H9 (cell line): ENCODE measurements at regions not wholly inside any gene's neighbourhood (a gene's known extent, or its start where the extent isn't known, plus 50 kb on each side); places are given as distances from the start of the nearest gene placed in this dataset.

ENCODE experiments used
- DNase-seq: peaks from one replicate; pipeline ENCODE4 v3.0.0-alpha.2; 2017
- H2AFZ ChIP-seq: one replicate; pipeline ENCODE4 v1.6.1; 2013; ENCODE audit warnings: mild to moderate bottlenecking, low read length, control low read depth, moderate library complexity
- H2AK5ac ChIP-seq: 2 replicates; pipeline ENCODE4 v1.6.1; 2013; ENCODE audit warnings: low read length, control low read depth, mixed read lengths; ENCODE audit not compliant: insufficient read length
- H2BK120ac ChIP-seq: one replicate; pipeline ENCODE4 v1.6.1; 2013; ENCODE audit warnings: low read depth, mild to moderate bottlenecking, low read length, control low read depth, inconsistent platforms; ENCODE audit not compliant: poor library complexity, severe bottlenecking
- H2BK12ac ChIP-seq: 2 replicates; pipeline ENCODE4 v1.6.1; 2013; ENCODE audit warnings: low read length, control low read depth, mixed read lengths, low read depth; ENCODE audit not compliant: insufficient read length
- H2BK15ac ChIP-seq: 2 replicates; pipeline ENCODE4 v1.6.1; 2013; ENCODE audit warnings: low read depth, low read length, control low read depth
- H2BK20ac ChIP-seq: one replicate; pipeline ENCODE4 v1.6.1; 2013; ENCODE audit warnings: low read depth, mild to moderate bottlenecking, low read length, control low read depth, inconsistent platforms; ENCODE audit not compliant: poor library complexity, severe bottlenecking
- H2BK5ac ChIP-seq: 2 replicates; pipeline ENCODE4 v1.6.1; 2013; ENCODE audit warnings: low read length, control low read depth, mixed read lengths; ENCODE audit not compliant: insufficient read length
- H3K14ac ChIP-seq: 2 replicates; pipeline ENCODE4 v1.6.1; 2013; ENCODE audit warnings: low read length, control low read depth; ENCODE audit not compliant: insufficient read depth
- H3K18ac ChIP-seq: 2 replicates; pipeline ENCODE4 v1.6.1; 2013; ENCODE audit warnings: low read depth, mild to moderate bottlenecking, mixed read lengths, low read length, control low read depth; ENCODE audit not compliant: insufficient read length
- H3K23ac ChIP-seq: 2 replicates; pipeline ENCODE4 v1.6.1; 2013; ENCODE audit warnings: low read length, control low read depth, mixed read lengths, low read depth; ENCODE audit not compliant: insufficient read length
- H3K23me2 ChIP-seq: 2 replicates; pipeline ENCODE4 v1.6.1; 2013; ENCODE audit warnings: low read depth, mild to moderate bottlenecking, mixed read lengths, low read length, control low read depth; ENCODE audit not compliant: insufficient read length, poor library complexity, severe bottlenecking
- H3K27ac ChIP-seq: 2 replicates; pipeline ENCODE4 v1.5.1; 2013; ENCODE audit warnings: low read length, control low read depth, mixed read lengths, low read depth; ENCODE audit not compliant: insufficient read length
- H3K27me3 ChIP-seq: 2 replicates; pipeline ENCODE4 v1.6.1; 2013; ENCODE audit warnings: low read length, control low read depth, inconsistent platforms; ENCODE audit not compliant: insufficient read depth
- H3K4ac ChIP-seq: 2 replicates; pipeline ENCODE4 v1.6.1; 2013; ENCODE audit warnings: low read depth, mild to moderate bottlenecking, control low read depth, inconsistent platforms, low read length, moderate library complexity
- H3K4me1 ChIP-seq: 2 replicates; pipeline ENCODE4 v1.6.1; 2013; ENCODE audit warnings: low read length, control low read depth, inconsistent platforms; ENCODE audit not compliant: insufficient read depth
- H3K4me2 ChIP-seq: 2 replicates; pipeline ENCODE4 v1.6.1; 2013; ENCODE audit warnings: low read length, control low read depth, mixed read lengths; ENCODE audit not compliant: insufficient read length, insufficient read depth
- H3K56ac ChIP-seq: 2 replicates; pipeline ENCODE4 v1.6.1; 2013; ENCODE audit warnings: low read depth, mild to moderate bottlenecking, mixed read lengths, low read length, control low read depth; ENCODE audit not compliant: insufficient read length
- H3K79me1 ChIP-seq: 2 replicates; pipeline ENCODE4 v1.6.1; 2013; ENCODE audit warnings: low read depth, mild to moderate bottlenecking, moderate library complexity, low read length, control low read depth, inconsistent platforms; ENCODE audit not compliant: insufficient read depth, poor library complexity, severe bottlenecking
- H3K79me2 ChIP-seq: 2 replicates; pipeline ENCODE4 v1.6.1; 2013; ENCODE audit warnings: low read length, control low read depth, inconsistent platforms; ENCODE audit not compliant: insufficient read depth
- H3K9ac ChIP-seq: 2 replicates; pipeline ENCODE4 v1.6.1; 2013; ENCODE audit warnings: low read length, control low read depth, mixed read lengths; ENCODE audit not compliant: insufficient read length; ENCODE audit errors: extremely low read depth
- H3K9me3 ChIP-seq: one replicate; pipeline ENCODE4 v1.6.1; 2013; ENCODE audit warnings: low read depth, low read length, inconsistent platforms; ENCODE audit not compliant: control insufficient read depth
- H3T11ph ChIP-seq: one replicate; pipeline ENCODE4 v1.6.1; 2013; ENCODE audit warnings: mild to moderate bottlenecking, low read length, control low read depth, inconsistent platforms
- H4K20me1 ChIP-seq: one replicate; pipeline ENCODE4 v1.6.1; 2013; ENCODE audit not compliant: control insufficient read depth, insufficient read length, insufficient read depth
- H4K5ac ChIP-seq: 2 replicates; pipeline ENCODE4 v1.6.1; 2013; ENCODE audit warnings: low read depth, mild to moderate bottlenecking, mixed read lengths, low read length, control low read depth; ENCODE audit not compliant: insufficient read length
- H4K8ac ChIP-seq: replicated peaks from 2 replicates; pipeline ENCODE4 v1.6.1; 2013; ENCODE audit warnings: low read length, control low read depth, mixed read lengths, low read depth; ENCODE audit not compliant: insufficient read length
- H4K91ac ChIP-seq: 2 replicates; pipeline ENCODE4 v1.6.1; 2013; ENCODE audit warnings: low read depth, mild to moderate bottlenecking, moderate library complexity, mixed read lengths, low read length, control low read depth; ENCODE audit not compliant: insufficient read length
- H3K27ac Mint-ChIP-seq, 3 experiments: 2 replicates in 2 of 3; 3 replicates in 1 of 3; pipeline ENCODE4 v1.8.0; 2020 to 2021; ENCODE audit warnings: mixed read lengths in 3 of 3, mild to moderate bottlenecking in 1 of 3, moderate library complexity in 1 of 3
- H3K27me3 Mint-ChIP-seq: 2 replicates; pipeline ENCODE4 v1.8.0; 2021; ENCODE audit warnings: low read depth, mild to moderate bottlenecking, moderate library complexity, mixed read lengths
- H3K36me3 Mint-ChIP-seq, 3 experiments: 2 replicates in 2 of 3; 3 replicates in 1 of 3; pipeline ENCODE4 v1.8.0; 2020 to 2021; ENCODE audit warnings: low read depth in 3 of 3, mixed read lengths in 3 of 3; ENCODE audit not compliant: insufficient read depth in 1 of 3
- H3K4me1 Mint-ChIP-seq, 2 experiments: 2 replicates each; pipeline ENCODE4 v1.8.0; 2020; ENCODE audit warnings: mixed read lengths in 2 of 2
- H3K4me3 Mint-ChIP-seq, 2 experiments: 2 replicates in 1 of 2; 3 replicates in 1 of 2; pipeline ENCODE4 v1.8.0; 2020 to 2021; ENCODE audit warnings: mild to moderate bottlenecking in 2 of 2, mixed read lengths in 2 of 2, moderate library complexity in 1 of 2
- H3K9me3 Mint-ChIP-seq, 2 experiments: 2 replicates in 1 of 2; 3 replicates in 1 of 2; pipeline ENCODE4 v1.8.0; 2020; ENCODE audit warnings: mild to moderate bottlenecking in 2 of 2, mixed read lengths in 2 of 2, moderate library complexity in 1 of 2
- TF ChIP-seq, protein P1 (sequence below): fragments of 200-600 bp; sonication (generic); conservative IDR thresholded peaks from 3 replicates; pipeline ENCODE4 v1.8.0; 2021; ENCODE audit warnings: antibody characterized with exemption, mild to moderate bottlenecking

- H3K9me3 Mint-ChIP-seq, result no peaks in the 10 kb centered on the region
- Histone ChIP-seq H3K9ac (no peak overlapping the region), H3K79me2 (no peaks in the 10 kb centered on the region), H4K91ac (no peak overlapping the region), H3K23ac (no peak overlapping the region), H3K4me2 (no peak overlapping the region), H3K27me3 (no peaks in the 10 kb centered on the region), H3K4me1 (no peaks in the 10 kb centered on the region), H2BK120ac (no peak overlapping the region), H4K20me1 (no peaks in the 10 kb centered on the region), H3K27ac (no peak overlapping the region), H3T11ph (no peak overlapping the region), H2BK20ac (no peak overlapping the region), H3K23me2 (no peaks in the 10 kb centered on the region), H3K56ac (no peak overlapping the region), H2AFZ (no peak overlapping the region), H3K79me1 (no peaks in the 10 kb centered on the region), H4K5ac (no peak overlapping the region), H2BK5ac (no peak overlapping the region), H2AK5ac (no peak overlapping the region), H3K4ac (no peak overlapping the region), H3K9me3 (no peaks in the 10 kb centered on the region), H2BK12ac (no peak overlapping the region), H2BK15ac (no peak overlapping the region), H3K18ac (no peak overlapping the region), H3K14ac (no peak overlapping the region), H4K8ac (no peak overlapping the region)
- TF ChIP-seq, protein P1, sequence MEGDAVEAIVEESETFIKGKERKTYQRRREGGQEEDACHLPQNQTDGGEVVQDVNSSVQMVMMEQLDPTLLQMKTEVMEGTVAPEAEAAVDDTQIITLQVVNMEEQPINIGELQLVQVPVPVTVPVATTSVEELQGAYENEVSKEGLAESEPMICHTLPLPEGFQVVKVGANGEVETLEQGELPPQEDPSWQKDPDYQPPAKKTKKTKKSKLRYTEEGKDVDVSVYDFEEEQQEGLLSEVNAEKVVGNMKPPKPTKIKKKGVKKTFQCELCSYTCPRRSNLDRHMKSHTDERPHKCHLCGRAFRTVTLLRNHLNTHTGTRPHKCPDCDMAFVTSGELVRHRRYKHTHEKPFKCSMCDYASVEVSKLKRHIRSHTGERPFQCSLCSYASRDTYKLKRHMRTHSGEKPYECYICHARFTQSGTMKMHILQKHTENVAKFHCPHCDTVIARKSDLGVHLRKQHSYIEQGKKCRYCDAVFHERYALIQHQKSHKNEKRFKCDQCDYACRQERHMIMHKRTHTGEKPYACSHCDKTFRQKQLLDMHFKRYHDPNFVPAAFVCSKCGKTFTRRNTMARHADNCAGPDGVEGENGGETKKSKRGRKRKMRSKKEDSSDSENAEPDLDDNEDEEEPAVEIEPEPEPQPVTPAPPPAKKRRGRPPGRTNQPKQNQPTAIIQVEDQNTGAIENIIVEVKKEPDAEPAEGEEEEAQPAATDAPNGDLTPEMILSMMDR, result no peak
- H3K27ac Mint-ChIP-seq, result no peak overlapping the region
- no peak overlapping the region for H3K4me3 Mint-ChIP-seq
- DNase-seq, result no peak
- no peaks in the 10 kb centered on the region; a peak in 1 of 4 replicates for H3K4me1 Mint-ChIP-seq
- H3K27me3 Mint-ChIP-seq, result no peaks in the 10 kb centered on the region; the same call in 1 of the 2 replicates
- H3K36me3 Mint-ChIP-seq, result no peaks in the 10 kb centered on the region
Measured at GRCh38 chr1:58837886-58838285, 54.0 kb upstream of the JUN start.
